CD14-positive monocyte (primary cell): ENCODE measurements at regions not wholly inside any gene's neighbourhood (a gene's known extent, or its start where the extent isn't known, plus 50 kb on each side); places are given as distances from the start of the nearest gene placed in this dataset.
A peak's percentile ranks its signal among the peaks of the same experiment; 100 is the strongest.

ENCODE experiments used
- DNase-seq, 3 donors: peaks; one replicate each; pipeline ENCODE4 v3.0.0-alpha.2; 2011 to 2022
- H2AFZ ChIP-seq: 2 replicates; pipeline ENCODE4 v1.6.0; 2012; ENCODE audit warnings: mild to moderate bottlenecking, low read depth, low read length, inconsistent platforms; ENCODE audit not compliant: insufficient read depth, poor library complexity, severe bottlenecking
- H3K27ac ChIP-seq, 2 donors: 1 replicate in 1 of 2; 2 replicates in 1 of 2; pipeline ENCODE4 v1.5.1; 2012 to 2013; ENCODE audit warnings: low read length in 2 of 2, control low read depth in 1 of 2, inconsistent platforms in 1 of 2, low read depth in 1 of 2, mild to moderate bottlenecking in 1 of 2
- H3K27me3 ChIP-seq, 2 donors: one replicate each; pipeline versions ENCODE4 v1.6.0 to v1.6.1; 2011 to 2013; ENCODE audit warnings: low read length in 2 of 2; ENCODE audit not compliant: control insufficient read depth in 2 of 2, insufficient read depth in 2 of 2
- H3K36me3 ChIP-seq, 2 donors: replicated peaks in 1 of 2; 1 replicate in 1 of 2; 2 replicates in 1 of 2; pipeline versions ENCODE4 v1.5.1 to v1.6.1; 2012 to 2013; ENCODE audit warnings: low read length in 2 of 2, control low read depth in 1 of 2, inconsistent platforms in 1 of 2, mild to moderate bottlenecking in 1 of 2; ENCODE audit not compliant: insufficient read depth in 2 of 2, control insufficient read depth in 1 of 2
- H3K4me1 ChIP-seq, 2 donors: 1 replicate in 1 of 2; 2 replicates in 1 of 2; pipeline versions ENCODE4 v1.5.1 to v1.6.1; 2012 to 2013; ENCODE audit warnings: low read length in 2 of 2, control low read depth in 1 of 2, inconsistent platforms in 1 of 2, mild to moderate bottlenecking in 1 of 2, moderate library complexity in 1 of 2; ENCODE audit not compliant: insufficient read depth in 2 of 2, control insufficient read depth in 1 of 2
- H3K4me2 ChIP-seq: replicated peaks from 2 replicates; pipeline ENCODE3; 2012; ENCODE audit warnings: low read length, moderate library complexity, mild to moderate bottlenecking; ENCODE audit not compliant: poor library complexity, severe bottlenecking; ENCODE audit errors: extremely low read depth
- H3K4me3 ChIP-seq, 3 experiments: fragments of 200-600 bp in 1 of 3; sonication (generic) in 1 of 3; replicated peaks in 1 of 3; 1 replicate in 2 of 3; 2 replicates in 1 of 3; pipeline ENCODE4 v1.5.1; 2011 to 2013; ENCODE audit warnings: low read length in 3 of 3, mild to moderate bottlenecking in 3 of 3, control low read depth in 2 of 3, low read depth in 2 of 3, inconsistent platforms in 1 of 3, moderate library complexity in 1 of 3
- H3K79me2 ChIP-seq: 2 replicates; pipeline ENCODE4 v1.6.0; 2012; ENCODE audit warnings: mild to moderate bottlenecking, control low read depth, inconsistent platforms, low read length, moderate library complexity; ENCODE audit not compliant: insufficient read depth
- H3K9ac ChIP-seq: 2 replicates; pipeline ENCODE4 v1.6.0; 2017; ENCODE audit warnings: low read length, mild to moderate bottlenecking; ENCODE audit not compliant: insufficient read depth, poor library complexity, severe bottlenecking
- H3K9me3 ChIP-seq, 2 donors: replicated peaks in 1 of 2; 1 replicate in 1 of 2; 2 replicates in 1 of 2; pipeline versions ENCODE4 v1.5.1 to v1.6.1; 2012 to 2013; ENCODE audit warnings: low read length in 2 of 2, control low read depth in 1 of 2; ENCODE audit not compliant: control insufficient read depth in 1 of 2, insufficient read depth in 1 of 2
- H4K20me1 ChIP-seq: 2 replicates; pipeline ENCODE4 v1.6.0; 2012; ENCODE audit warnings: mild to moderate bottlenecking, low read length, control low read depth, moderate library complexity; ENCODE audit not compliant: insufficient read depth
- H3K27ac Mint-ChIP-seq, 7 donors: one replicate each; pipeline ENCODE4 v1.8.0; 2020; ENCODE audit warnings: mild to moderate bottlenecking in 7 of 7, mixed read lengths in 7 of 7, moderate library complexity in 6 of 7, inconsistent platforms in 2 of 7
- H3K27me3 Mint-ChIP-seq, 3 donors: one replicate each; pipeline ENCODE4 v1.8.0; 2021 to 2022; ENCODE audit warnings: low read depth in 3 of 3, mild to moderate bottlenecking in 3 of 3, mixed read lengths in 3 of 3, moderate library complexity in 3 of 3, inconsistent platforms in 1 of 3
- H3K36me3 Mint-ChIP-seq, 2 donors: one replicate each; pipeline ENCODE4 v1.8.0; 2020; ENCODE audit warnings: mixed read lengths in 2 of 2, inconsistent platforms in 1 of 2, mild to moderate bottlenecking in 1 of 2
- H3K4me1 Mint-ChIP-seq: one replicate; pipeline ENCODE4 v1.8.0; 2020; ENCODE audit warnings: mild to moderate bottlenecking, mixed read lengths
- H3K4me3 Mint-ChIP-seq, 2 donors: one replicate each; pipeline ENCODE4 v1.8.0; 2020; ENCODE audit warnings: mild to moderate bottlenecking in 2 of 2, mixed read lengths in 2 of 2, moderate library complexity in 1 of 2
- H3K9me3 Mint-ChIP-seq, 7 donors: one replicate each; pipeline ENCODE4 v1.8.0; 2020 to 2022; ENCODE audit warnings: mixed read lengths in 7 of 7, mild to moderate bottlenecking in 6 of 7, moderate library complexity in 6 of 7, inconsistent platforms in 2 of 7
- CTCF ChIP-seq: fragments of 200-600 bp; IDR thresholded peaks from one replicate; pipeline ENCODE4 v1.8.0; 2022; ENCODE audit warnings: antibody characterized with exemption, mild to moderate bottlenecking
- WGBS: methylation state at CpG from one replicate; pipeline ENCODE4 v1.1.5; 2013; ENCODE audit warnings: missing lambda C conversion rate; ENCODE audit not compliant: insufficient coverage; 5-methylcytosine and 5-hydroxymethylcytosine counted together
- intact Hi-C, 2 donors: fragments of 100-400 bp; cut with micrococcal nuclease; formaldehyde crosslinking; loops; one replicate each; pipeline versions ENCODE4 v1.15.0 to v1.15.1; 2023

- no peak for TF ChIP-seq CTCF
- Mint-ChIP-seq H3K36me3 (no peaks in the 10 kb centered on the region), H3K27me3 (no peaks in the 10 kb centered on the region), H3K4me1 (no peaks in the 10 kb centered on the region), H3K9me3 (peaks cover 0 to 10% (median 6%) of the 10 kb centered on the region in 7 donors), H3K27ac (peak overlapping the region in 1 of 7 donors; percentile 28), H3K4me3 (no peak overlapping the region)
- WGBS: no CpG with 5 or more reads among the region's 3 CpGs
- H3K9ac ChIP-seq: no peak overlapping the region
- no peaks in the 10 kb centered on the region for H3K79me2 ChIP-seq
- no peak overlapping the region for H3K27ac ChIP-seq
- H3K4me3 ChIP-seq: no peak overlapping the region
- H3K4me2 ChIP-seq: no peak overlapping the region
- no peaks in the 10 kb centered on the region for H3K36me3 ChIP-seq
- peaks cover 5 to 12% of the 10 kb centered on the region in 2 donors for H3K9me3 ChIP-seq
- no peak overlapping the region for H2AFZ ChIP-seq
- intact Hi-C loops: no loop called here
- DNase-seq: no peak
- H4K20me1 ChIP-seq: no peaks in the 10 kb centered on the region
- H3K27me3 ChIP-seq: no peaks in the 10 kb centered on the region
- H3K4me1 ChIP-seq: no peaks in the 10 kb centered on the region
Observed at GRCh38 chr10:57741751-57742150, 525.9 kb downstream of the IPMK start.

GRCh38 chr10:57723305-57723704 lies 544.4 kb downstream of the IPMK start:
- Mint-ChIP-seq H3K27ac (no peak overlapping the region), H3K36me3 (no peaks in the 10 kb centered on the region), H3K4me3 (no peak overlapping the region), H3K27me3 (peaks cover 0 to 3% (median 0%) of the 10 kb centered on the region in 3 donors), H3K9me3 (peaks cover 0 to 7% (median 3%) of the 10 kb centered on the region in 7 donors), H3K4me1 (no peaks in the 10 kb centered on the region)
- no peak overlapping the region for H3K27ac ChIP-seq
- H3K79me2 ChIP-seq: no peaks in the 10 kb centered on the region
- DNase-seq: no peak
- no CpG with 5 or more reads among the region's 1 CpG for WGBS
- H3K9me3 ChIP-seq: no peaks in the 10 kb centered on the region
- no peak overlapping the region for H3K4me3 ChIP-seq
- no peak overlapping the region for H3K4me2 ChIP-seq
- H3K36me3 ChIP-seq: no peaks in the 10 kb centered on the region
- no peaks in the 10 kb centered on the region for H3K4me1 ChIP-seq
- TF ChIP-seq CTCF: no peak
- intact Hi-C loops: no loop called here
- no peaks in the 10 kb centered on the region for H4K20me1 ChIP-seq
- no peak overlapping the region for H3K9ac ChIP-seq
- H2AFZ ChIP-seq: no peak overlapping the region
- H3K27me3 ChIP-seq: no peaks in the 10 kb centered on the region
